Esophagus squamous epithelium (tissue), 5 donors: ENCODE measurements at regions not wholly inside any gene's neighbourhood (a gene's known extent, or its start where the extent isn't known, plus 50 kb on each side); places are given as distances from the start of the nearest gene placed in this dataset.

Source experiments
- DNase-seq: peaks from one replicate; lab custom pipeline; 2025; lab: John Stamatoyannopoulos, UW
- H3K27ac ChIP-seq, 4 donors: fragments of 200-600 bp; sonication (generic); one replicate each; pipeline ENCODE4 v1.5.1; 2016 to 2019; ENCODE audit warnings: mild to moderate bottlenecking in 1 of 4
- H3K27me3 ChIP-seq, 4 donors: fragments of 200-600 bp; sonication (generic); 1 replicate in 3 of 4; 2 replicates in 1 of 4; pipeline versions ENCODE4 v1.5.1 to v1.6.0; 2017 to 2021; ENCODE audit warnings: antibody characterized with exemption in 1 of 4
- H3K36me3 ChIP-seq, 3 donors: fragments of 200-600 bp; sonication (generic); one replicate each; pipeline ENCODE4 v1.5.1; 2016 to 2019
- H3K4me1 ChIP-seq, 3 donors: fragments of 200-600 bp; sonication (generic); one replicate each; pipeline ENCODE4 v1.5.1; 2017 to 2019
- H3K4me3 ChIP-seq, 4 donors: fragments of 200-600 bp; sonication (generic); 1 replicate in 3 of 4; 2 replicates in 1 of 4; pipeline ENCODE4 v1.5.1; 2016 to 2019; ENCODE audit warnings: mild to moderate bottlenecking in 2 of 4, moderate library complexity in 1 of 4
- H3K9me3 ChIP-seq, 3 donors: fragments of 200-600 bp; sonication (generic); one replicate each; pipeline ENCODE4 v1.5.1; 2016 to 2019
- CTCF ChIP-seq, 6 experiments: fragments of 450-650 bp in 4 of 6; fragments of 200-600 bp in 2 of 6; sonication (generic) in 2 of 6; IDR thresholded peaks; one replicate each; pipeline ENCODE4 v1.5.1; 2016 to 2019; ENCODE audit warnings: antibody characterized with exemption in 6 of 6, mild to moderate bottlenecking in 4 of 6, moderate library complexity in 4 of 6
- POLR2A ChIP-seq, 4 donors: fragments of 450-650 bp; IDR thresholded peaks; one replicate each; pipeline ENCODE4 v1.6.1; 2017; ENCODE audit warnings: antibody characterized with exemption in 4 of 4, mild to moderate bottlenecking in 4 of 4, moderate library complexity in 3 of 4
- WGBS, 2 donors: methylation state at CpG; one replicate each; pipeline ENCODE4 v1.1.5; 2018; 5-methylcytosine and 5-hydroxymethylcytosine counted together
- intact Hi-C: fragments of 100-400 bp; cut with DNase I; formaldehyde crosslinking; loops from one replicate; pipeline ENCODE4 v1.15.0; 2022
- donor health status: DM: yes; HTN: yes; CAD: no.

GRCh38 chr18:46366751-46367376 lies 262.7 kb downstream of the HAUS1 start:
- no peak overlapping the region for H3K27ac ChIP-seq
- DNase-seq: no peak
- H3K4me3 ChIP-seq: no peak overlapping the region
- WGBS, 2 donors: 48 to 49% methylated on average over 8 of the region's 8 CpGs
- no peaks in the 10 kb centered on the region for H3K27me3 ChIP-seq
- intact Hi-C loops: no loop called here
- no peak for TF ChIP-seq POLR2A (IDR thresholded peaks at IDR 0.05)
- TF ChIP-seq CTCF (IDR thresholded peaks at IDR 0.05): no peak
- no peaks in the 10 kb centered on the region for H3K9me3 ChIP-seq
- no peaks in the 10 kb centered on the region for H3K36me3 ChIP-seq
- H3K4me1 ChIP-seq: no peaks in the 10 kb centered on the region

DNA sequence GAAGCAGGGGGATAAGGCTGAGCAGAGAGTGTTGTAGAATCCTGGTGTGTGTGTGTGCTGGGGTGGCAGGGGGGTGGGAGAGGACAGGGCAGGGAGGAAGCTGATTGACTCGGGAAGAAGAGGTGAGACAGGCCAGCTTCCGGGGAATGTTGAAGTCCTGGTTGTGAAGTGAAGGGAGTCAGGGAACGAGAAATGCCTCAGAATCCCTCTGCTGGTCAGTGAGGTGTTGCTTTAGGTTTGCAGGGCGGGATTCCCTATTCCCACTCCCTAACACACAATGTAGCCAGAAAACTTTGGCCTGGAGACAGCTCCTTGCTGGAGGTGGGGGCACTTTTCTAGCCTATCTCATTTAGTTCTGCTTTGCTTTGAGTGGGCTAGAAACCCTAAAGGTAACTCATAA lies 265.1 kb downstream of the HAUS1 start:
- 75 to 85% methylated on average over 4 of the region's 4 CpGs for WGBS, 2 donors
- TF ChIP-seq POLR2A (IDR thresholded peaks at IDR 0.05) (no peak), CTCF (IDR thresholded peaks at IDR 0.05) (no peak)
- intact Hi-C loops: no loop called here
- Histone ChIP-seq H3K9me3 (no peaks in the 10 kb centered on the region), H3K27me3 (no peaks in the 10 kb centered on the region), H3K27ac (no peak overlapping the region), H3K36me3 (no peaks in the 10 kb centered on the region), H3K4me1 (no peaks in the 10 kb centered on the region), H3K4me3 (no peak overlapping the region)
- no peak for DNase-seq

DNA sequence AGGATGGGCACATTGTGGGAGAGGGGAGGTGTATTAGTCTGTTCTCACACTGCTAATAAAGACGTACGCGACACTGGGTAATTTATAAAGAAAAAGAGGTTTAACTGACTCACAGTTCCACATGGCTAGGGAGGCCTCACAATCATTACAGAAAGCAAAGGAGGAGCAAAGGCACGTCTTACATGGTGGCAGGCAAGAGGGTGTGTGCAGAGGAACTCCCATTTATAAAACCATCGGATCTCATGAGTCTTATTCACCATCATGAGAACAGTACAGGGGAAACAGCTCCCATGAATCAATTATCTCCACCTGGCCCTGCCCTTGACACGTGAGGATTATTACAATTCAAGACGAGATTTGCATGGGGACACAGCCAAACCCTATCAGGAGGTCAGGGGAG lies 266.7 kb downstream of the HAUS1 start:
- 77 to 84% methylated on average over 6 to 7 of the region's 7 CpGs for WGBS, 2 donors
- DNase-seq: no peak
- Histone ChIP-seq H3K36me3 (no peaks in the 10 kb centered on the region), H3K4me1 (no peaks in the 10 kb centered on the region), H3K27ac (no peak overlapping the region), H3K4me3 (no peak overlapping the region), H3K9me3 (no peaks in the 10 kb centered on the region), H3K27me3 (no peaks in the 10 kb centered on the region)
- intact Hi-C loops: no loop called here
- TF ChIP-seq CTCF (IDR thresholded peaks at IDR 0.05): no peak
- TF ChIP-seq POLR2A (IDR thresholded peaks at IDR 0.05): no peak

DNA sequence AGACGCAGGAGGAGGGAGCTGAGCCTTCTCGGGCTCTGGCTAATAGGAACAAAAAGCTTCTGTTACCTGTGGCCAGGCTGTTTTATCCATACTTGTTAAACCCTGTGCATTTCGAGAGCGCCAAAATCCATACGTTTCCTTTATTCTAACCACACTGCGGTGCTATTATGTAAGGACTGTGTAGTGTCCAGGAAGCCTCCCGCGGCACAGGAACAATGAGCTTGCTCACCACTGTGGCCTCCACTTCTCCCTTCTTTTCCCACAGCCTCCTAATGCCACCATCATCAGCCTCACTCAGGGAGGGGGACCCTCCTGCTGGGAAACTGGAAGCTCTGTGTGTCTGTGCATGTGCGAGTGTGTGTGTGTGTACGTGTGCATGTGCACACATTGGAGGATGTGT lies 268.5 kb downstream of the HAUS1 start:
- Histone ChIP-seq H3K4me3 (no peak overlapping the region), H3K36me3 (no peaks in the 10 kb centered on the region), H3K9me3 (no peaks in the 10 kb centered on the region), H3K4me1 (no peaks in the 10 kb centered on the region), H3K27ac (no peak overlapping the region), H3K27me3 (no peaks in the 10 kb centered on the region)
- TF ChIP-seq POLR2A (IDR thresholded peaks at IDR 0.05): no peak
- TF ChIP-seq CTCF (IDR thresholded peaks at IDR 0.05): no peak
- WGBS, 2 donors: 73 to 86% methylated on average over 8 to 10 of the region's 10 CpGs
- DNase-seq: no peak
- intact Hi-C loops: no loop called here

DNA sequence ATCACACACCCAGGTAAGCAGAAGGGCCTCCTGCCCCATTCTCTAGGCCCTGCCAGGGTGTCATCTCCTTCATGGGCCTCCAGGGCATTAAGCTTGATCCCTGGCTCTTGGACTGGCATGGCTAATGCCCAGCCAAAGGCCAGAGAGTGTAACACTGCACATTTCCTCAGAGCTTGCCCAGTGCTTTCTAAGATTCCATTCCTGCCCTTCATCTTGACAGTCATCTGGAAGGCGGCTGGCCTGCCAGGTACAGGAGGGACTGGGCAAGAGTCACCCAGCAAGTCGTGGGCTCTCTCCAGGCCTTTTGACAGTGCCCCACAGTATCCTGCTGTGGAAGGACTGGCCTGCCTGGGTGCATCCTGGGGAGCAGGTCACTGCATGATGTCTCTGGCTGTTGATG lies 268.9 kb downstream of the HAUS1 start:
- no peak for DNase-seq
- Histone ChIP-seq H3K27ac (no peak overlapping the region), H3K4me1 (peaks cover 0 to under 1% (median 0%) of the 10 kb centered on the region in 3 donors), H3K36me3 (no peaks in the 10 kb centered on the region), H3K27me3 (no peaks in the 10 kb centered on the region), H3K4me3 (no peak overlapping the region), H3K9me3 (no peaks in the 10 kb centered on the region)
- intact Hi-C loops: no loop called here
- TF ChIP-seq CTCF (IDR thresholded peaks at IDR 0.05) (no peak), POLR2A (IDR thresholded peaks at IDR 0.05) (no peak)
- WGBS, 2 donors: no CpG with 5 or more reads among the region's 2 CpGs
